HT-29 (cell line): ENCODE measurements at regions not wholly inside any gene's neighbourhood (a gene's known extent, or its start where the extent isn't known, plus 50 kb on each side); places are given as distances from the start of the nearest gene placed in this dataset.

ENCODE experiments used
- DNase-seq: peaks from one replicate; pipeline ENCODE4 v3.0.0-alpha.2; 2015; ENCODE audit warnings: low spot score

DNA sequence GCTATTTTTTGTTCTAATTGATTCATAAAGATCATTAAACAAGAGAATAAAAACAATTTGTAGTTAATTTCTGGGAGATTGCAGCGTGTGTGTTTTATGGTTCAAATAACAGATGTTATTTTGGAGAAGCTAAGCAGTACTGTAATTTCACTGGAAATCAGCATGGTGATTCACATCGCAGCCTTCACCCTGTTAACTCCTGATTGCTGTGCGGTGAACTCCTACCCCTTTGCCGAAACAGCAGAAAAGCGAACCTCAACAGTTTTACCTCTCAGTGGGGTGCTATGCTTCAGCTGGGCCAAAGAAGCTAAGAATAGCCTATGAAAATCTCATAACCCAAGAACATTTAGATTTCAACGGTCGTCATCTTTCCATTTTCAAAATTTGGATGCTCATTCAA is 441.5 kb upstream of the RARB start:
- DNase-seq, result no peak

DNA sequence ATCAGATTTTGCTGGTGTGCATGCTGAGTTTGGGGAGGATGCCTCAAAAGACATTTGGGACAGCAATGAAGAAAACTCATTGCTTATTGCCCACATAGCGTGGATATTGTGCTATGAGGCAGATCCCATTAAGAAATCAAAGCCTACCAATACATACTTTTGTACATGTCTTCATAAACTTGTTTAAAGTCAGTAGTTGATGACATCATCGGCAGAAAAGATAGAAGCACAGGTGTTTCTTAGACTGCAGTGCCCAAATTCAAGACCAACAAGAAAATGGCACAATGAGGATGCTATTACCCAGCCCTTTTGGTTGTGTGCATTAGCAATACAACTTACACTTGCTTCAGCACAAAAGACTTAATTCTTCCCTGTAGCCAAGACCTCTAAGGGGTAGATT is 428.7 kb upstream of the RARB start:
- no peak for DNase-seq

DNA sequence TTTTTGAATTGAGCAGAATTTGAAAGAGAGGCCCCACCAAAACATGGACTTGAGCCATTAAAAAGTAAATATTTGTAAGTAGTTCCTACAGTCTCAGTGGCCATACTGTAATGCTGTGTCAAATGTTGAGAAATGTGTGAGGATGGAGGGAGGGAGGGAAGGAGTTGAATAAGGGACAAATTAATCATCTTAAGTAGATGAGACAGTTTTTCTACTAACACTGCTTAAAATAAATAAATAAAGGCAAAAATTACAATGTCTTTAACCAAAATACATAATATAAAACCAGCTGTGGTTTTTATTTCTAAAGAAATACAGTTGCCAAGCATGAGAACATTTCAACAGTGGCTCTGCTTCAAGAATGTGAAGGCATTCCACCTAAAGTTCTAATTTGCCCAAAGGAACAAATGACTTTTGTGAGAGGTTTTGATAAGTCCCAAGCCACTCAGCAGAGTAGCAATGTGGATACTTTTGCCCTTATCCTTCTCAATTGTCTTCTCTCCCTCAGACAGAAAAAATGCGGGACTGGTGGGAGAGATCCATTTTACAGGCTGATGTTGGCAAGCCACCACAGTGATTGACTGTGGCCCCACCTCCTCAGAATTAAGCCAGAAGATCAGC is 427.0 kb upstream of the RARB start:
- DNase-seq, result no peak

DNA sequence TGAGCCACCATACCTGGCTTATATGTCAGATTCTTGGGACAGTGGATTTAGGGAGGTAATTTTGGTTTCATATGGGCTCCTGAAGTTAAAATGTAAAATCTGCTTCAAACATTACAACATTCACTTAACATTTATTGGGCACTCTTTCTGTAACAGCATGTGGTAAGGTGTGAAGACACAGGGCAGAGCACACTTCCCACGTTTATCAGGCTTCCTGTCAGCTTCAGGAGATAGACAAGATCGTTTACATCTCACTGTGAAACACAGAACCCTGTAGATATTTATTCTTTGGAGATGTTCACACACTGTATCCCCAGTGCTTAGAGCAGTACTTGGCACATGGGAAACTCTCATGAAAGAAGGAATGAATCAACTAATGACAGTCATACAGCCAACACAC is 426.0 kb upstream of the RARB start:
- DNase-seq, result no peak

DNA sequence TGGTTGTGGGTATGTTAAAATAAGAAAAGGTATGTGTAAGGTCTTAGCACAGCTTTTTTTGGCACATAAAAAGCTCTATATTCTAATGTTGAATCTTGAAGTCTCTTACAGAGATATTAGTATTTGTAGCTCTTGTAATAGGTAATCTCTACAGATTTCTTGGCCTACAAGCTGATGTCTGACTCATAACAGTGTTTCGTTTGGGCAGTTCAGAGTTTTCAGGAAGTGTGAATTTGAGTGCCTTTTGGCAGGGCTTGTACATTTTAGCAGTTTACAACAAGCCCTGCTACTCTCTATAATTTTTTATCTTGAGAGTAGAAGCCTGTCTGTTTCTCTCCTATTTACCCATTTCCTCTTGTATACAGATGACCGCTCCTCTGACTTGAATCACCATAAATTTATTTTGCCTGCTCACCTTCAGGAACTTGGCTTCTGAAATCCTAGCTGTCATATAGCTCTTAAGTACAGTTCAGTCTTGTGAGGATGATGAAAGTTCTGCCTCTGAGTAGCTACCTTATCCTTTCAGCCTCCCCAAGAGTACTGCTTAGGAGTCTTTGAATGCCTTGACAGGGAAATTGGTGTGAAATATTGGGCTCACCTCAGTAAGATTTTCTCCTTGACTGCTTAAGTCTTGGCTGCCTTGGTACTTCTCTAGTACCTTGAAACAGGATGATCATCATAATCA is 419.9 kb upstream of the RARB start:
- DNase-seq, result no peak

DNA sequence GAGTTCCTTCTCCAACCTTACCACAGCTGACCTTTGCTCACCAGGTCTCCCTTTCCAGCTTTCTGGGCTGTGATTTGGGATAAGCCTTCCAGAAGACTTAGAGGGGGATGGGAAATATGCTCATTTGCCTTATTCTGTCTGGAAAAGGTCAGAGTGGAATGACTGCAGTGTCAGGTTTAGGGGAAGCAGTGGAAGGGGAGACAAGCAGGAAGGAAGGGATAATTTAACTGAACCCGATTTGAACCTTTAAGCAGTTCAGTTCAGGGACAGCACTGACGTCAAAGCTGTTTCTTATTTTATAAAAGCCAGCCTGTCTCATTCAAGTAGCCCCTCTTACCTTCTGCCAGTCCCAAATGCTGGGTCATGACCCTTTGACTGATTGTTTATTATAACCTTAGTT is 418.4 kb upstream of the RARB start:
- no peak for DNase-seq

DNA sequence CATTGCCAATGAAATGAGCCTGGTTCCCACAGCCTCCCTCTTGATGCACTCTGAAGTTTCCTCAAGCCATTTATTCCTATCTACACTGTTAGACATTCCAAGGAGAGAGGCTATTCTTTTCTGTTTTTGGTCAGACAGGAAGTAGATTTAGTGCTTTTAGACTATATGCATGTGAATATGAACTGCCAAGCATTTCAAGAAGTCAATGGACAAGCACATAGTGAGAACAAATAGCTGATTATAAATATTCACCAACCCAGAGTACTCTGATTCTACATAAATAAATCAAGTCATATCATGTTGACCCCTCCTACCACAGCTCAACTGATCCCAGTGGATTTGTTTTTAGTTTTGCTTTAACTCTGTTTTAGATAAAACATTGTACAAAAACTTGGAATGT is 412.5 kb upstream of the RARB start:
- DNase-seq, result no peak

DNA sequence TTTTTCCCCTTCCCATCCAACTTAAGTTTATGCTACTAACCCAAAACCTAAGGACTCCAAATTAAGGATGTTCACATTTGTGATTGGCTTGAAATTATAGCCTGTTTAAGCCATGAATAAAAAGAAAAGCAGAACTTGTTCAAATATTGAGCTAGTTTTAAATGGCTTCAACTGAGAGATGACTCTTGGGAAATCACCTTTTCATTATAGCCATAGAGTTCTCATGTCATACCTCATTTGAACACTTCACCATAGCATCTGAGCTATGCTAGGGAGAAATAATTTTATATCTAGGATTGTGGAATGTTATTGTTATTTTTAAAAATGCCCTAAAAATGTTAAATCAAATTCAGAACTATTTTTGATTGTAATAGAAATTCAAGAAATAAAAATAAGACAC is 409.2 kb upstream of the RARB start:
- DNase-seq, result no peak

DNA sequence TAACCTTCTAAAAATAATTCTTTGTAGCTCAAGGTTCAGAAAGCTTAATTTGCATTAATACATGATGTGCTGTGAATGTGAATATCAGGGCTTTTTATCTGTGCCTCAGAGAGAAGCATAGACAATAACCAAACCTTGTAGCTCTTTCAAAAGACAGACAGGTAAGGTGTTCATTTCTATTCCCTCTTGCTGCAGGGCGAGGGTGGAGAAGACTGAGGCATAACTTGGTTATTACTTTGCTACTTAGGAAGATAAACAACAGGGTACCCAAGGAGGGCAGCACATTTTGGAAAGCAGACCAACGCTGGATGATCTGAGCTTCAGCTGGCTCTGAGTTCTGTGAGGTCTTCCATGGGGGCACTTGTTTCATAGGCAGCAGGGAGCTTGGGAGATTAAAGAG is 408.6 kb upstream of the RARB start:
- no peak for DNase-seq

DNA sequence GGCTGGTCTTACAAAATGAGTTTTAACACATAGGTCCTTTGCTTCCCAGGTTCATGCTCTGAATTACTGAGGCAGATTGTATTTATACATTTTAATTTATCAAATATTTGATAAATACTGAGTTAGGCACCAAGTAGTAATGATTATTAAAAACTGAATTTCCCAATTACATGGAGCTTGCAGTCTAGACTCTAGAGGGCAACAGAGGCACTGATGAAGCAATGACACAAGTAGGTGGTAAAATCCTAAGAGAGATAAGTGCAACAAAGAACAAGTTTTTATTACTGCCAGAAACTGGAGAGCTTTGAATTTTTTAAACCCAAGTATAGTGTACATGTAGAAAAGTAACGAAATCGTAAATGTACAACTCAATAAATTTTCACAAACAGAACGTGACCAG is 406.2 kb upstream of the RARB start:
- DNase-seq, result no peak

DNA sequence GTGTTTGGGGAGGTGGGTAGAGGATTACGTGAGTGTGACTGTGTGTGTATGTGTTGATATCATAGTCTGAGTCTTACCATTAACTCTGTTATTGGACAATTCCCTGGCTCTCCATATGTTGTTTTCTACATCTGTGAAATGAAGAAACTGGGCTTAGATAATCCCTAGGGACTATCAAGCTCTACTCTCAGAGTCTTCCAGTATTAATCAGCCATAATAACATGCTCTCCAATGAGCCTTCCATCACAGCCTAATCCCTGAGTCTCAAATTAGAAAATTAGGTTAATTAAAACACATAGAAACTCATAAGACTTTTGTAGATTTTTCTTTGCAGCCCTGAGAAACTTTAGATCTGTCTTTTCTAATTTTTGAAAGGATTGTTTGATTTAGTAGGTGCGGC is 404.2 kb upstream of the RARB start:
- DNase-seq, result no peak

DNA sequence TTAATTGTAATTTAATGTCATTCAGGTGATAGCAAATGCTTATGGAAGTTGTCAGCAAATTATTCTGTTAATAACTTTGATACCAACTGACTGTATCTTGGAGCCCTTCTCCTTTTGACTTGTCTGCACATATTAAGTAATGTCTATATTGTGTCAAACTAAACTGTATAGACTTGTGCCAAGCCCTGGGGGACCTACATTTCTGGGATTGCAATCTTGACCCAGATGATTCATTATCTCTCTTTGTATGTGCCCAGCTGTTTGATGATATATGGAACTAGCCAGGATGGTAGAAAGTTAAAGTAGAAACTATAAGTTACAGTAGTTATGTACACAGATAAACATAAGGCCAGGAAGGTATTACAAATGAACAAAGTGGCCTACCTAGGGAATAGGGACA is 402.8 kb upstream of the RARB start:
- no peak for DNase-seq

DNA sequence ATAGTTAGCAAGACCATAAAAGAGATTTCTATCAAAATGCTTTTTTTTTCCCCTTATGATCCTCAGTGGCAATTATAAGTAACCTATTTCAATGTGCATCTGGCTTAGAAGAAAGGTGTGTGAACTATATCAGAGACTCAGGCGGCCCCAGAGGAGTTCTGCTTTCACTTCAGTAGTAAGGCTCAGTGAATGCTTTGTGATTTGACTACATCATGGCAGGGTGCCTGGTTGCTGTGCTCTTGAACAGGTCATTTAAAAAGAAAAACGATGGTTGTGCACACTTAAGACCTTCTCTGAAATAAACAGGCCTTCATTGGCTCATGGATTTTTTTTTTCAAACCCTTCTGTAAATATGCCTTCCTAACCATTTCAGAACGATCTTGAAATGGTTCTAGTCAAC is 400.4 kb upstream of the RARB start:
- DNase-seq, result no peak

DNA sequence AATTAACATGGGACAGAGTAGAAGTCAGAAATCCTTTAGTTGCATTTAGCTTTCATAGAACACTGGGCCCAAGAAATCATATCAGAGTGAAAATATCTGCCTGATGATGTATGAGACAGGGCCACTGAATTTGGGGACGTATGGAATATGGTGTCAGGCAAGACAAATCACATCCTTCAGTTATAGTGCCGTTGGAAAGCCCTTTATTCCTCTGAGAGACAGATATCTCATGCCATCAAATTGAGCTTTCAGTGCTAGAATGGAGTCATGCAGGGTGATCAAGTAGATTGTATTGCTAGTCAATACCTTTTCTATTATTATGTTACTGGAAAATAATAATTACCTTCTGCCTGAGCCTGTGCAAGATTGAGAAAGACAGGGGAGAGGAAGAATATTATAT is 398.2 kb upstream of the RARB start:
- no peak for DNase-seq

DNA sequence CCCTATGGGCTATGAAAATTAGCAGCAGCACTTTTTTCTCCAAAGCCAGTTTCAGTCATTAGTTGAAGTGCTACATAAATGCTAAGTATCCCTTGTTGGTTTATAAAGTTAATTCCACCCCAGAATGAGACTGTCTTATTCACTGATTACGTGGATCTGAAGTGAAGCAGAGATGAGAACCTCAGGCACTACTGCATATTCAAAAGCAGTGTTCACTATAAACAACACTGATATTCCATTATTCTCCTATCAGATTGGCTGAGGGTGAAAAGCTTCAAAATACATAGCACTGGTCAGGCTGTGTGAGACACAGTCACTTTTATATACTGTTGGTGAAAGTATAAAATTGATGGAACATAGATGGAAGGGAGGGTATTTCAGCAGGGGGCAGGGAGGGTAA is 395.7 kb upstream of the RARB start:
- DNase-seq, result no peak

DNA sequence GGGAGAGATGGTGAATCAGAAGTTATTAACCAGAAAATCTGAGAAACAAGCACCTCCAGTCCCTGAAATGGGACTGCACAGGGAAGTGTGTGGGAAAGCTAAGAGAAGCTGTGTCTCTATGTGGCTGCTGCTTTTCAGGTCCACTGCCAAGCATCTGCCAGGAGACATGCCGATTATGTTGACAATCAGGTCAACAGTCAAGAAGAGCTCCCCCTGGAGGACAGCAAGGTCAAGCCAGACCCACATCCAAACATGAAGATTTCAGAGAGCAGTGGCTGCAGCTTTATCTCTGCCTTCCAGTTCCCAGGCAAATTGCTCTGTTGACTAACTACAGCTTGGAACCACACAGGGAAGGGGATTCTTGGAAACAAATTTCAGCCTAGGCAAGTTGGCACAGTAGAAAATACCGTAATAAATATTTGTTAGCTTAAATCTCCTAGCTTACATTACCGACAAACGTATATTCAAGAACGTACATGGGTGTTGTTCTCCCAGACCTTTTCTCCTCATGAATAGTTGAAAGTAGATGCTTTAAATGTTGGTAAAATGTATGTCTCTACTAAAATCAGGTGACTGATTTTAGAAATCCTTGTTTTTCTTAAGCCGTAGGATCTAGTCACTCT is 394.5 kb upstream of the RARB start:
- DNase-seq, result peak; percentile 51

DNA sequence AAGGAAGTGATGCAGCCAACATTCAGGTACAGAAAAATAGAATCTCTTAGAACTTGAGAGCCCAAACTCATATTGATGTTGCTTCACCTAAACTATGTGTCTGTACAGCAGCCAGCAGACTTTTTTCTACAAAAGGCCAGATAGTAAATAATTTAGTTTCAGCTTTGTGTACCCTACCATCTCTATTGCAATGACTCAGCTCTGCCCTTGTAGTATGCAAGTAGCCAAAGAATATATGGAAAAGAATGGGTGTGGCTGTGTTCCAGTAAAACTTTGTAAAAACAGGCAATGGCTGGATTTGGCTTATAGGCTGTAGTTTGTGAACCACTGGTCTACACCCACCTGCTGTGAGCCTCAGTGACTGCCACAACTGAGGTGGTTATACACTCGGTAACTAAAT is 392.5 kb upstream of the RARB start:
- DNase-seq, result no peak

DNA sequence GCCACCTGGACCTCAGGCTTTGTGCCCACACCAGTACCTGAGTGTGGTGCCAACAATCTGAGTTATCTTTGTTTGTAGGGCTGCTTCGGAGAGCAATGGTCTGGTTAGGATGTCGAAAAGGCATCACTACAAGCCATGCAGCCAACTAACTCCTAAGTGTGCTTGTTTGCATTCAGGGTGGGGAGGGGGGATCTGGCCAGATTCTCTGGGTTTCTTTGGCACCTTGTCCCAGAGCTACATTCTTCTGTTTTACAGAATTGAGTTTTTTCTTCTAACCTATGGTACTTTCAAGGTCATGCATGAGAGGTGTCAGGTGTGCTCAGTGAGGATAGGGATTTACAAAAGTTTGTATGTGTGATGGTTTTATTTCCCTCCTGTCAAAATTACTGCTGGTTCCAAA is 391.4 kb upstream of the RARB start:
- DNase-seq, result no peak

DNA sequence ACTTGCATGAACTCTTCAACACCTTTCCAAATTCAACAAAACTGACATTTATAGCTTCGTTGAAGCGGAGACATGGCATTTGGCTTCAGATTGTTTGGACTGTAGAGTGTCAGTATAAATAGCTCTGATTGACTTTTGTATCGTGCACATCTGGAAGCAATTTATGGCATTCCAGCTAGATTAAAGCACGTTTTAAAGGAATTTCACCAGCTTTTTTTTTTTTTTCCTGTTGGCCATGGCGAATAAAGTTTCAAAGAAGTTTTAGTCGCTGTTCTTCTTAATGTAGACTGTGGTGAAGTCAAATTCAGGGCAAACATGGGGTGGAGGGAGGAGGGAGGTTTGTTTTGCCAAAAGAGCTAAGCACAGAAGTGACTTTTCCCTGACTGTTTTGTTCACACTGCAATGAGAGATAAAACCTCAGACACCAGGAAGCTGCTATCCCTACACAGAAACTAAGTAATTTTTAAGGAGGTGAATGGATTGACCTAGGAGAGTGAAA is 391.0 kb upstream of the RARB start:
- DNase-seq, result no peak

DNA sequence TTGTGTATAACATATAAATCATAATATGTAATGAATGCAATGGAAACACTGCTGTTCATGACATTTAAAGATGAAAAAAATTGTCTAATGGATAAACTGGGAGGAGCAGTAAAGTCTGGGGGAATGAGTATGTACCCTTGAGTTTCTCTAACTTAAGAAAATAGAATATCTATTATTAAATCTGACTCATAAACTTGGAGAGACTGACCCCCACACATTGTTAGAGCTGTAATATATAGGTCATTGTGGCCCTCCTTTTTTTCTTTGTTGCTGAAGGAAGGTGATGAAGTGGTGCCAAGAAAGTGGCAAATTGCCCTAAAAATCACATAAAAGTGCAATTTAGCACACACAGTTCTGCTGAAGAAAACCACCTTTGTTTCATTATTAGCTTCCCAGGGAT is 389.8 kb upstream of the RARB start:
- no peak for DNase-seq

DNA sequence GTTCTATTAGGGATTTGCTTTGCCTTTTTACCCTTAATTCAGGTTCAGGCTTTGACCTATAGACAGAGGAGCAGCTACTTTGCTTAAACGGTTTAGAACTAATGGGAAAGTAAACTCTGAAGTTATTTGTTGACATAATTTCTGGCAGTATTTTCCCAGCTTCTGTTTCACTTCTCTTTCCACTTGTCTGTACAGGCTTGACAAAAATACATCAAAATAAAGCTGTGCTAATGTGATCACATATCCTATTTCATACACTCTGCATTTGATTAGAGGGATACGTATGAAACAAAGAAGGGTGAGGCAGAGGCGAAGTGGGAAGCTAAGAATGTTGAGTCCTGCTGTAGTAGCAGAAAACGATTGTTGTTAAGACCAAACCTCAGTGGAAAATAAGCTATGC is 389.1 kb upstream of the RARB start:
- DNase-seq, result no peak

DNA sequence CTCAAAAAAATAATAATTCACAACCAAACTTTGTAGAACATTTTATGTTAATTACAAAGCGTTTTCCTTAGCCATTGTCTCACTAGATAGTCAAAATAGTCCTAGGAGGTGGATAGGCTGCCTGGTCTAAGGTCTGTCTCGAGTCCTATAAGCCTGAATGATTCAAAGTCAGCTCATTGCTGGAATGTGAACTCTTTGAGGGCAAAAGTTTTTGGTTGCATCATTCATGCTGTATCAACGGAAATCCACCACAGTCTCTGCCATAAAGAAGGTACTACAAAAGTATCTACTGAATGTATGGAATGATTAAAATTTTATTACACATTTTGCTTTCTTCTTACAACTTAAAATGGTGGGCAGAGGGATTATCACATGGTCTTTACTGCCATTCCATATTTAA is 387.3 kb upstream of the RARB start:
- DNase-seq, result no peak

DNA sequence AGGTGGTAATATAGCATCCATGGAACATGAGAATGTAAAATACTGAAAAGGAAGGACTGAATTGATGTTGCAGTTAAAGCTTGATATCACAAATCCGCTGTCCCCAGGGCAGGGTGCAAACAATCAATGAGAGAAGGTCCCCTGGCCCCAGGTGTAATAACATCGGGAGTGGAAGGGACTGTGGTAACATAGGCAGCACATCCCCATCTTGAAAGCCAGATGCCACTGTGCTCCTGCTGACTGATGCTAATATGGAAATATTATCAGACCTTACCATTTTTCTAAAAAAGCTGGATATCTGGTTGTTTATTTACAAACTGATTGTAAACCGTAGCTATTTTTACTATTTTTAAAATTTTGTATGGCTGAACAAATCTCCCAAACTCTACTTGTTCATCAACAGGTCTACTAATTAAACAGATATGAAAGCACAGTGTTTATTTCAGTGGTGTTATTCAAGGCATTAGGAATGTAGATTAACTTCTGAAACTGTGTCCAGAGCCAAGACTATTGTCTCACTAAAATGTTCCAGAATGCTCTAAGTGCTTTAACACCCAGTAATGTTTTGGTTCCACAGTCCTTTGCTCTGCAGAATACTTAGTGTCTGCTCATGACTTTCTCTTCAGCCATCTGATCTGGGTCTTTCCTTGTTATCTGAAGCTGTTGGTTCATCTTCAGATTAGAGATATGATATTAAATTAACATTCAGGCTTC is 386.0 kb upstream of the RARB start:
- no peak for DNase-seq
